ENCODE measurements at regions not wholly inside any gene's neighbourhood (a gene's known extent, or its start where the extent isn't known, plus 50 kb on each side); places are given as distances from the start of the nearest gene placed in this dataset.
A peak's percentile ranks its signal among the peaks of the same experiment; 100 is the strongest.
"Not testable (repeated sequence)": the region's sequence is repeated elsewhere in the genome, so short reads cannot be mapped to it uniquely, and the experiment has no call there.

- TF ChIP-seq RAD21 (IDR thresholded peaks at IDR 0.05): peak; percentile 37 to 52
- H3K9ac ChIP-seq (ENCODE audit: low read depth in 1 of 2, low read length in 2 of 2); H3K4me3 ChIP-seq (ENCODE audit: low read depth in 1 of 3, low read length in 3 of 3); H3K27ac ChIP-seq (ENCODE audit: low read depth in 1 of 2, low read length in 2 of 2); H3K9me3 ChIP-seq (ENCODE audit: control insufficient read depth in 4 of 4, low read length in 3 of 4); H3K4me1 ChIP-seq (ENCODE audit: control insufficient read depth in 4 of 4, insufficient read depth in 4 of 4, low read length in 3 of 4); H3K27me3 ChIP-seq (ENCODE audit: control insufficient read depth in 4 of 4, insufficient read depth in 4 of 4, low read length in 3 of 4); DNase-seq (ENCODE audit: low spot score); H3K36me3 ChIP-seq (ENCODE audit: control insufficient read depth in 4 of 4, insufficient read depth in 3 of 4, low read depth in 1 of 4, low read length in 3 of 4): not testable (repeated sequence)
- WGBS: 59% methylated on average over 7 of the region's 7 CpGs
Observed at GRCh38 chr10:34937643-34938398, 122.7 kb upstream of the PARD3 start.

- H3K27ac ChIP-seq (ENCODE audit: low read depth in 1 of 2, low read length in 2 of 2): no peak overlapping the region
- H3K4me3 ChIP-seq (ENCODE audit: low read depth in 1 of 3, low read length in 3 of 3): no peak overlapping the region
- 89% methylated on average over 6 of the region's 6 CpGs for WGBS
- H3K27me3 ChIP-seq (ENCODE audit: control insufficient read depth in 4 of 4, insufficient read depth in 4 of 4, low read length in 3 of 4): no peaks in the 10 kb centered on the region
- no peaks in the 10 kb centered on the region for H3K36me3 ChIP-seq (ENCODE audit: control insufficient read depth in 4 of 4, insufficient read depth in 3 of 4, low read depth in 1 of 4, low read length in 3 of 4)
- H3K9ac ChIP-seq (ENCODE audit: low read depth in 1 of 2, low read length in 2 of 2): no peak overlapping the region
- no peak for TF ChIP-seq TAF1 (conservative IDR thresholded peaks at IDR 0.05)
- no peak for TF ChIP-seq REST (IDR thresholded peaks at IDR 0.05)
- TF ChIP-seq HNF4G (IDR thresholded peaks at IDR 0.05): no peak
- no peak for TF ChIP-seq MAX (IDR thresholded peaks at IDR 0.05)
- no peak for TF ChIP-seq NR2F2 (IDR thresholded peaks at IDR 0.05)
- TF ChIP-seq CTCF (IDR thresholded peaks at IDR 0.05; ENCODE audit: low read depth, low read length, missing input control): no peak
- TF ChIP-seq FOXA1 (IDR thresholded peaks at IDR 0.05): no peak
- TF ChIP-seq JUND (IDR thresholded peaks at IDR 0.05): no peak
- no peak for TF ChIP-seq SP1 (IDR thresholded peaks at IDR 0.05)
- no peak for TF ChIP-seq ZBTB33 (IDR thresholded peaks at IDR 0.05)
- TF ChIP-seq EGR1 (IDR thresholded peaks at IDR 0.05; ENCODE audit: low read depth in 2 of 2): no peak
- no peak for TF ChIP-seq YY1 (IDR thresholded peaks at IDR 0.05)
- no peak for TF ChIP-seq GABPA (IDR thresholded peaks at IDR 0.05 in 1 of 2, conservative IDR thresholded peaks at IDR 0.05 in 1 of 2)
- no peak for TF ChIP-seq ATF3 (IDR thresholded peaks at IDR 0.05)
- TF ChIP-seq RAD21 (IDR thresholded peaks at IDR 0.05): no peak
- no peak for TF ChIP-seq FOXA2 (IDR thresholded peaks at IDR 0.05)
- no peak for TF ChIP-seq RXRA (IDR thresholded peaks at IDR 0.05)
- TF ChIP-seq HNF4A (conservative IDR thresholded peaks at IDR 0.05): no peak
- H3K9me3 ChIP-seq (ENCODE audit: control insufficient read depth in 4 of 4, low read length in 3 of 4): no peaks in the 10 kb centered on the region
- no peak for DNase-seq (ENCODE audit: low spot score)
- no peaks in the 10 kb centered on the region for H3K4me1 ChIP-seq (ENCODE audit: control insufficient read depth in 4 of 4, insufficient read depth in 4 of 4, low read length in 3 of 4)
Observed at GRCh38 chr10:34936061-34936460, 121.0 kb upstream of the PARD3 start.
